Rectal smooth muscle tissue (tissue), 1 donor: ENCODE measurements at regions not wholly inside any gene's neighbourhood (a gene's known extent, or its start where the extent isn't known, plus 50 kb on each side); places are given as distances from the start of the nearest gene placed in this dataset.
"Not testable (repeated sequence)": the region's sequence is repeated elsewhere in the genome, so short reads cannot be mapped to it uniquely, and the experiment has no call there.

Source experiments
- H3K27ac ChIP-seq: one replicate; pipeline ENCODE4 v1.7.0; 2013; ENCODE audit warnings: low read depth, low read length, inconsistent platforms
- H3K27me3 ChIP-seq: one replicate; pipeline ENCODE4 v1.7.0; 2013; ENCODE audit warnings: low read length; ENCODE audit not compliant: control insufficient read depth, insufficient read depth
- H3K36me3 ChIP-seq: one replicate; pipeline ENCODE4 v1.7.0; 2013; ENCODE audit warnings: low read length; ENCODE audit not compliant: control insufficient read depth, insufficient read depth
- H3K4me1 ChIP-seq: one replicate; pipeline ENCODE4 v1.7.0; 2013; ENCODE audit warnings: low read length; ENCODE audit not compliant: control insufficient read depth, insufficient read depth
- H3K4me3 ChIP-seq: one replicate; pipeline ENCODE4 v1.7.0; 2013; ENCODE audit warnings: low read length
- H3K9ac ChIP-seq: one replicate; pipeline ENCODE4 v1.7.0; 2013; ENCODE audit warnings: low read length

DNA sequence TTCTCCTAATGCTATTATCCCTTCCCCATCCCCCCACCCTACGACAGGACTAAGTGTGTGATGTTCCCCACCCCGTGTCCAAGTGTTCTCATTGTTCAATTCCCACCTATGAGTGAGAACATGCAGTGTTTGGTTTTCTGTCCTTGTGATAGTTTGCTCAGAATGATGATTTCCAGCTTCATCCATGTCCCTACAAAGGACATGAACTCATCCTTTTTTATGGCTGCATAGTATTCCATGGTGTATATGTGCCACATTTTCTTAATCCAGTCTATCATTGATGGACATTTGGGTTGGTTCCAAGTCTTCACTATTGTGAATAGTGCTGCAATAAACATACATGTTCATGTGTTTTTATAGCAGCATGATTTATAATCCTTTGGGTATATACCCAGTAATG is 183.4 kb downstream of the MSN start:
- H3K27ac ChIP-seq, H3K4me1 ChIP-seq, H3K4me3 ChIP-seq, H3K27me3 ChIP-seq, H3K9ac ChIP-seq, H3K36me3 ChIP-seq: not testable (repeated sequence)

DNA sequence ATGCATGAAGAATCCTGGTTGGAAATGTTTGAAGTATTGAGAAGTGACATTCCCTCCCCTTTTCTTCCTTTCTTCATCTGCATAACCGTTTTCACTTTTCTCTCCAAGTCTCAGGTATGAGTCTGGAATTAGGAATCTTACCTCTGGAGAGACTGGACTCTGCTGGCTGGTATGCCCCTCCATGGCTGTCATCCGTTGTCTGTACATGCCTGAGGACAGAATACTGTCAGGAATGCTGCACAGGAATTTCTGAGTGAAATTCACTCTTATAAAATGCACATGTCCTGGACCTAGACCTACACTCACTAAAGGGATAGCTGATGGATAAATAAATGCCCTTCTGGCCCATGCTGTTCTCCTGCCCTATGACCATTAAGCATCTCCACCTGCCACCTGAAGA is 179.5 kb downstream of the MSN start:
- no peaks in the 10 kb centered on the region for H3K36me3 ChIP-seq
- H3K4me1 ChIP-seq = no peaks in the 10 kb centered on the region
- H3K9ac ChIP-seq = no peak overlapping the region
- H3K27me3 ChIP-seq = no peaks in the 10 kb centered on the region
- no peak overlapping the region for H3K4me3 ChIP-seq
- no peak overlapping the region for H3K27ac ChIP-seq

DNA sequence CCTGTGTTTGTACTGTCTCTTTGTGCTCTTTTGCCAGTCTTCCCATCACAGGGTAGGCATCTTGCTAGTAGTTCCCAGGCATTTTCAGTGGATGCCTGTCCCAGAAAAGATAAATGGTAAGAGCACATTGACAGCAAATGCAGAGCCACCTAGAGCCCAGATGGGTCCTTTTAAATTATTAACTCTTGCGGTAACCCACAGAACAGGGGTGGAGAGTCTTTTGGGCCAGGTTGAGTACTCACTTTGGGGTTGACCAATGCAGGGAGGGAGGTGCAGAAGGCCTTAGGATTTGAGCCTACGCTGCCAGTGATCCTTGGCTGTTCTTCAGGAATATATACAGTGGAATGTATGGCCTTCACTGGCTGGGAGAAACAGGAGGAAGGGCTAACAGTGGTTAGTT is 173.8 kb downstream of the MSN start:
- no peak overlapping the region for H3K27ac ChIP-seq
- no peaks in the 10 kb centered on the region for H3K4me1 ChIP-seq
- no peaks in the 10 kb centered on the region for H3K36me3 ChIP-seq
- H3K9ac ChIP-seq = no peak overlapping the region
- H3K4me3 ChIP-seq = no peak overlapping the region
- H3K27me3 ChIP-seq = no peaks in the 10 kb centered on the region

DNA sequence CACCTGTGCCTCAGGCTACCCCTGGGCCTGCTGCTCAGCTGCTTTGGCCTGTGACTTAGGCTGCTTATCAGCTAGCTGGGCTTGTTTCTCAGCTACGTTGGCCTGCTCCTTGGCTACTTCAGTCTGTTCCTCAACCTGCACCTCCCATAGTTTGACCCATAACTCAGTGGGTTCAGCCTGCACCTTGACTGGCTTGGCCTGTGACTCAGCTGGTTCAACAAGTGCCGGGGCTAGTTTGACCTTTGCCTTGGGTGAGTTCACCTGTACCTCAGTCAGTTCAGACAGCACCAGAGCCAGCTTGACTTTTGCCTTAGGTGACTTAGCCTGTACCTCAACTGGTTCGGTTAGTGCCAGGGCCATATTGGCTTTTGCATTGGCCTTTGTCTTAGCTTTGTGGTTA is 171.2 kb downstream of the MSN start:
- H3K36me3 ChIP-seq = no peaks in the 10 kb centered on the region
- no peak overlapping the region for H3K4me3 ChIP-seq
- no peaks in the 10 kb centered on the region for H3K4me1 ChIP-seq
- H3K9ac ChIP-seq = no peak overlapping the region
- H3K27ac ChIP-seq = no peak overlapping the region
- H3K27me3 ChIP-seq = no peaks in the 10 kb centered on the region

DNA sequence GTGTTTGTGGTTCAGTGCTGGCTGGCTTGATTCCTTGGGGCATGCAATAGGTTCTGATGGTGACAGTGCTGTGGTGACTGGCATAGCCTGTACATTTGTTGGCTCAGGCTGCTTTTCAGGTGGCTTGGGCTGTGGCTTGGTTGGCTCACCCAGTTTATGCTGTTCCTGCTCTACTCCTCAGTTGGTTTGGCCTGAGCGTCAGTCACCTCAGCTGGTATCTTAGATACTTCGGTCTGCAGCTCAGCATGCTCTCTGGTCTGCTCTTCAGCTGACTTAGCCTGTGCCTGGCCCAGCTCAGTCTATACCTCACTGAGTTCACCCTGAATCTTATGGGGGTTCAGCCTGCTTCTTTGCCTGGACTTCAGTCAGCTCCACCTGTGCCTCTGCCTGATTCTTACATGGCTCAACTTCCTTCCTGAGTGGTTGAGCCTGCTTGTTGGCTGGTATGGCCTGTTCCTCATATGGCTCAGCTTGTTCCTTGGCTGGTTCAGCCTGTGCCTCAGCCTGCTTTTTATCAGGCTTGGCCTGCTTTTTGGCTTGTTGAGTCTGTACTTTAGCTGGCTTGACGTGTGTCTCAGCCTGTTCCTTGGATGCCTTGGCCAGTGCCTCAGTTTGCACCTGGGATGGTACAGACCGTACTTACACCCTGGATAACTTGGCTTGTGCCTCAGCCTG is 170.6 kb downstream of the MSN start:
- Histone ChIP-seq H3K27me3 (peaks cover 3% of the 10 kb centered on the region), H3K4me3 (no peak overlapping the region), H3K9ac (no peak overlapping the region), H3K36me3 (no peaks in the 10 kb centered on the region), H3K27ac (no peak overlapping the region), H3K4me1 (no peaks in the 10 kb centered on the region)

DNA sequence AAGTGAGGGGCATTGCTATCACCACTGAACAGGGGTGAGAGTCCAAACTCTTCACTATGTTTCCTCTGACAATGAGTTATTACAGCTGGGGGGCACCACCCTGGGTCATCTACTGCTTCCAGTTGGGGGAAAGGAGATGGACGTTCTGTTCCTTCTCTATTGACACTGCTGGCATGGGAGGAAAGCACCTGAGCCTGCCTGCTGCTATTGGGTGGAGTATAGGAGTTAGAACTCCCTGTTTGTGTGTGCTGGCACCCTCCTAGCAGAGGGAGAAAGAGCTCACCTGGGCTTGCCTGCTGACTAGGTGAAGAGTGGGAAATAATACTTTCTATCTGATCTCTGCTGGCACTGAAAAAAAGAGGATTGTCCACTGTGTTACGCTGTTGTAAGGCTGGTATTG is 163.8 kb downstream of the MSN start:
- Histone ChIP-seq H3K27me3 (peaks cover 3% of the 10 kb centered on the region), H3K9ac (no peak overlapping the region)

DNA sequence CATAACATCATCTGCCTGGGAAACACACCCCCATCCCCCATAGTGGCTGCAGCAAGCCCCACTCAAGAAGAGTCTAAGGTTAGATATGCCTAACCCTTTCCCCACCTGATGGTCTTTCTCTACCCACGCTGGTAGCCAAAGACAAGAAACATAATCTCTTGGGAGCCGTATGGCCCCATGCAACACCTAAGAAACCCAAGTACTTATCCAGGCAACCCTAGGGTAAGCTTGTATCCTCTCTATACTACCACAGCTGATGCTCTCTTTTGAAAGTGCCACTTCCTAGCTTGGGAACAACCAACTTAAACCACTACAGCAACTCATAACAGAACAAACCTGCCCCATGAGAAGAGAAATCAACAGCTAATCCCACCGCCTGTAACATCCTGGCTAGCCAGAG is 161.1 kb downstream of the MSN start:
- Histone ChIP-seq H3K27ac (no peak overlapping the region), H3K4me3 (no peak overlapping the region), H3K36me3 (no peaks in the 10 kb centered on the region), H3K9ac (no peak overlapping the region), H3K27me3 (peaks cover 3% of the 10 kb centered on the region), H3K4me1 (no peaks in the 10 kb centered on the region)

More for the DNA sequence above, 163.8 kb downstream of the MSN start:
- Histone ChIP-seq H3K4me3 (no peak overlapping the region), H3K27ac (no peak overlapping the region), H3K4me1 (no peaks in the 10 kb centered on the region), H3K36me3 (no peaks in the 10 kb centered on the region)

DNA sequence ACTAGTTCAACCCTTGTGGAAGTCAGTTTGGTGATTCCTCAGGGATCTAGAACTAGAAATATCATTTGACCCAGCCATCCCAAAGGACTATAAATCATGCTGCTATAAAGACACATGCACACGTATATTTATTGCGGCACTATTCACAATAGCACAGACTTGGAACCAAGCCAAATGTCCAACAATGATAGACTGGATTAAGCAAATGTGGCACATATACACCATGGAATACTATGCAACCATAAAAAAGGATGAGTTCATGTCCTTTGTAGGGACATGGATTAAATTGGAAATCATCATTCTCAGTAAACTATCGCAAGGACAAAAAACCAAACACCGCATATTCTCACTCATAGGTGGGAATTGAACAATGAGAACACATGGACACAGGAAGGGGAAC is 157.8 kb downstream of the MSN start:
- not testable (repeated sequence) for H3K27me3 ChIP-seq, H3K36me3 ChIP-seq, H3K27ac ChIP-seq, H3K4me1 ChIP-seq, H3K9ac ChIP-seq, H3K4me3 ChIP-seq

DNA sequence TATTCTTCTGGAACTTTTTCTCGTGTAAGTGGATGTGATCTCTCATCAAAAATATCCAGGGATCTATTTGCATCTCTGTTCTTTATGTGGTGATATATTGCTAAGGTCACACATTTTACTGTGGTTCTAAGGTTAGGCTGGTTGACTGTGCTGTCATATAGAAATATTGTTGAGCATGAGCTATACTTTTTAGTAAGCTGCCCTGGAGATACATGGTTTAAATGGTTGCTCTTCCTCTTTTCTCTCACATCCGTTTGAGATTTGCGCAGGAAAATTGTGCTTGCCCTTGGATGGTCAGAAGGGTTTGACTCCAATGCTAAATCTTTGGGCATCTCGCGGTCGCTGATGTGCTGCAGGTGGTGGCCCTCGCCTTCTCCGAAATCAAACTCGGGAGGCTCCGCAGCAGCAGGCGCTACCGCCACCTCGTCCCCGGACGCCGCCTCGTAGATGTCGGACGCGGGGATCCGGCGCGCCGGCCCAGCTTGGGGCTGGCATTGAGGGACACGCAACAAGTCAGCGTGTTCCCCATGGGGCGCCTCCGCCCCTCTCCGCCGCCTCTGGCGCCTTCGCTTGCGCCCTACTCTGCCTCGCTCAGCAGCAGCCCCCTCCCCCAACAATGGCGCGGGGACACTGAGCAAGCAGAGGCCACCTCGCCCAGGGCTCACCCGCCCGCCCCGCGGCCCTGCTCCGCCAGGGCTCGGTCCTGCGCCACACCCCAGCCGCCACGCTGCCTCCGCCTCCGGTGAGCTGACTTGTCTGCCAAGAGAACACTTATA is 154.5 kb downstream of the MSN start:
- Histone ChIP-seq H3K4me3 (peak overlapping the region; percentile 40), H3K27me3 (no peaks in the 10 kb centered on the region), H3K27ac (no peak overlapping the region), H3K4me1 (no peaks in the 10 kb centered on the region), H3K36me3 (no peaks in the 10 kb centered on the region), H3K9ac (no peak overlapping the region)

DNA sequence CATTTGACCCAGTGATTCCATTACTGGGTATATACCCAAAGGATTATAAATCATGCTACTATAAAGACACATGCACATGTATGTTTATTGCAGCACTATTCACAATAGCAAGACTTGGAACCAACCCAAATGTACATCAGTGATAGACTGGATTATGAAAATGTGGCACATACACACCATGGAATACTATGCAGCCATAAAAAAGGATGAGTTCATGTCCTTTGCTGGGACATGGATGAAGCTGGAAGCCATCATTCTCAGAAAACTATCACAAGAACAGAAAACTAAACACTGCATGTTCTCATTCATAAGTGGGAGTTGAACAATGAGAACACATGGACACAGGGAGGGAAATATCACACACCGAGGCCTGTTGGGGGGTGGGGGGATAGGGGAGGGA is 152.5 kb downstream of the MSN start:
- H3K27ac ChIP-seq, H3K4me3 ChIP-seq, H3K36me3 ChIP-seq, H3K9ac ChIP-seq, H3K27me3 ChIP-seq, H3K4me1 ChIP-seq: not testable (repeated sequence)

DNA sequence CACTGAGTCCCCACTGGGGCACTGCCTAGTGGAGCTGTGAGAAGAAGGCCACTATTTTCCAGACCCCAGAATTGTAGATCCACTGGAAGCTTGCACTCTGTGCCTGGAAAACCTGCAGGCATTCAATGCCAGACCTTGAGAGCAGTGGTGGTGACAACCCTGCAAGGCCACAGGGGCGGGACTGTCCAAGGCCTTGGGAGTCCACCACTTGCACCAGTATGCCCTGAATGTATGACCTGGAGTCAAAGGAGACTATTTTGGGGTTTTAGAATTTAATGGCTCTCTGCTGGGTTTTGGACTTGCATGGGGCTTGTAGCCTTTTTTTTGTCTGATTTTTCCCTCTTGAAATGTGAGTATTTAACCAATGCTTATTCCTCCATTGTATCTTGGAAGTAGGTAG is 145.8 kb downstream of the MSN start:
- H3K27ac ChIP-seq = no peak overlapping the region
- no peak overlapping the region for H3K4me3 ChIP-seq
- no peaks in the 10 kb centered on the region for H3K4me1 ChIP-seq
- no peaks in the 10 kb centered on the region for H3K36me3 ChIP-seq
- no peak overlapping the region for H3K9ac ChIP-seq
- no peaks in the 10 kb centered on the region for H3K27me3 ChIP-seq

DNA sequence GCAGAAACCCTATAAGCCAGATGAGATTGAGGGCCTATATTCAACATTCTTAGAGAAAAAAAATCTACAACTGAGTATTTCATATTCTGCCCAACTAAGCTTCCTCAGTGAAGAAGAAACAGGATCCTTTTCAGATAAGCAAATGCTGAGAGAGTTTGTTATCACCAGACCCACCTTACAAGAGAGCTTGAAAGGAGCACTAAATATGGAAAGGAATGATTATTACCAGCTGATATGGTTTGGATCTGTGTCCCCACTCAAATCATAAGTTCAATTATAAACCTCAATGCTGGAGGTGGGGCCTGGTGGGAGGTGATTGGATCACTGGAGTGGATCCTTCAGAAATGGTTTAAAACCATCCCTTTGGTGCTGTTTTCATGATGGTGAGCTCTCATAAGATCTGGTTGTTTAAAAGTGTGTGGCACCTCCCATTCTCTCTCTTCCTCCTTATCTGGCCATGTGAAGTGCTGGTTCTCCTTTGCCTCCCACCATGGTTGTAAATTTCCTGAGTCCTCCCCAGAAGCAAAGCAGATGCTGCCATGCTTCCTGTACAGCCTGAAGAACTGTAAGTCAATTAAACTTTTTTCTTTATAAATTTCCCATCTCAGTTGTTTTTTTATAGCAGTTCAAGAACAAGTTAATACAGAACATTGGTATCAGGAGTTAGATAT is 144.2 kb downstream of the MSN start:
- H3K36me3 ChIP-seq = no peaks in the 10 kb centered on the region
- no peak overlapping the region for H3K4me3 ChIP-seq
- no peaks in the 10 kb centered on the region for H3K4me1 ChIP-seq
- H3K27me3 ChIP-seq = no peaks in the 10 kb centered on the region
- no peak overlapping the region for H3K27ac ChIP-seq
- no peak overlapping the region for H3K9ac ChIP-seq
